B cell (primary cell): ENCODE measurements at regions not wholly inside any gene's neighbourhood (a gene's known extent, or its start where the extent isn't known, plus 50 kb on each side); places are given as distances from the start of the nearest gene placed in this dataset.

Experiments
- EZH2 ChIP-seq: IDR thresholded peaks from 2 replicates; pipeline ENCODE4 v1.6.1; 2012; ENCODE audit warnings: borderline replicate concordance, low read depth, mild to moderate bottlenecking, moderate library complexity, low read length; ENCODE audit not compliant: insufficient read depth, poor library complexity, severe bottlenecking
- TF ChIP-seq, protein P1 (sequence below): fragments of 200-600 bp; IDR thresholded peaks from one replicate; pipeline ENCODE4 v1.8.0; 2022; ENCODE audit warnings: antibody characterized with exemption, mild to moderate bottlenecking

DNA sequence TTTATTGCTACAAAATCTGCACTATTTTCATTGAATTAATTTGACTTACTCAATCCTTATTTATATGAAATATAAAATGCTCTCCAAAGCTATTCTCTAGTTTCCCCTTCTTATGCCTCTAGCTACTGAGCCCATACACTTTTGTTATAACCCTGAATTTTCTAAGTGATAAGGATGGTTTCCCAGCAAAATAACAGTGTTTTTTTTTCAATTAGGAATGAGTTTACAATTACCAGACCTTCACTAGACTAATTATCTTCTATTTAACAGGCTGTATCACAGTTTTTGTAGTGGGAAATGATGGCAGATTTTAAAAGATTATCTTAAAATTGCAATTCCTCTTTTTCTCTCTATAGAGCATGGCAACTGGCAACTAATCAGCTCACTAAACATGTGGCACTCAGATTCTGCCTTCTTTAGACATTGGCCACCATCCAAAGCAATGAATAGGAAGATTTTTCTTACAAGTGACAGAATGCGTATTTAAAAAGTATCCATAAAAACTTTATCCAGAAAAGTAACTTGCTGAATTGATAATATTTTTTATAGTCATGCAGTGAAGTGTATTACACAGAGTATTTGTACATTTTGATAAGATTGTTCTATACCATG is 585.7 kb upstream of the ZNF608 start:
- TF ChIP-seq, protein P1, sequence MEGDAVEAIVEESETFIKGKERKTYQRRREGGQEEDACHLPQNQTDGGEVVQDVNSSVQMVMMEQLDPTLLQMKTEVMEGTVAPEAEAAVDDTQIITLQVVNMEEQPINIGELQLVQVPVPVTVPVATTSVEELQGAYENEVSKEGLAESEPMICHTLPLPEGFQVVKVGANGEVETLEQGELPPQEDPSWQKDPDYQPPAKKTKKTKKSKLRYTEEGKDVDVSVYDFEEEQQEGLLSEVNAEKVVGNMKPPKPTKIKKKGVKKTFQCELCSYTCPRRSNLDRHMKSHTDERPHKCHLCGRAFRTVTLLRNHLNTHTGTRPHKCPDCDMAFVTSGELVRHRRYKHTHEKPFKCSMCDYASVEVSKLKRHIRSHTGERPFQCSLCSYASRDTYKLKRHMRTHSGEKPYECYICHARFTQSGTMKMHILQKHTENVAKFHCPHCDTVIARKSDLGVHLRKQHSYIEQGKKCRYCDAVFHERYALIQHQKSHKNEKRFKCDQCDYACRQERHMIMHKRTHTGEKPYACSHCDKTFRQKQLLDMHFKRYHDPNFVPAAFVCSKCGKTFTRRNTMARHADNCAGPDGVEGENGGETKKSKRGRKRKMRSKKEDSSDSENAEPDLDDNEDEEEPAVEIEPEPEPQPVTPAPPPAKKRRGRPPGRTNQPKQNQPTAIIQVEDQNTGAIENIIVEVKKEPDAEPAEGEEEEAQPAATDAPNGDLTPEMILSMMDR = no peak
- no peak for TF ChIP-seq EZH2
